HG03066 (cell line): ENCODE measurements at regions not wholly inside any gene's neighbourhood (a gene's known extent, or its start where the extent isn't known, plus 50 kb on each side); places are given as distances from the start of the nearest gene placed in this dataset.
"Not testable (repeated sequence)": the region's sequence is repeated elsewhere in the genome, so short reads cannot be mapped to it uniquely, and the experiment has no call there.

Experiments used
- ATAC-seq: cut with Tn5 transposase; IDR thresholded peaks from one replicate; pipeline ENCODE4 v1.9.1; 2021; ENCODE audit warnings: low read depth; ENCODE audit not compliant: unreplicated experiment

DNA sequence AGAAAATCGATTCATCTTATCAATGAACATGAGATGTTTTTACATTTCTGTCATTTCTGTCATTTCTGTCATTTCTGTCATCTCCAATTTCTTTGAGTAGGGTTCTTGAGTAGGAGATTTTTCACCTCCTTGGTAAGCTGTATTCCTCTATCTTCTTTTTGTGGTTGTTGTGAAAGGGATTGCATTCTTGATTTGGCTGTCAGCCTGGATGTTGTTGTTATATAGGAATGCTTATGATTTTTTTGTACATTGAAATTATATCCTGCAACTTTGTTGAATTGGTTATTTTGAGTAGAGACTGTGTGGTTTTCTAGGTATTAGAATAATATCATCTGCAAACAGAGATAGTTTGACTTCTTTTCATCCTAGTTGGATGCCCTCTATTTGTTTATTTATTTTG is 1233.7 kb downstream of the PLA2G4A start:
- ATAC-seq: no peak

- no peak for ATAC-seq
These were observed 1237.2 kb downstream of the PLA2G4A start for GRCh38 chr1:188065917-188066316.

- no peak for ATAC-seq
These were observed 1242.1 kb downstream of the PLA2G4A start for GRCh38 chr1:188070848-188071247.

DNA sequence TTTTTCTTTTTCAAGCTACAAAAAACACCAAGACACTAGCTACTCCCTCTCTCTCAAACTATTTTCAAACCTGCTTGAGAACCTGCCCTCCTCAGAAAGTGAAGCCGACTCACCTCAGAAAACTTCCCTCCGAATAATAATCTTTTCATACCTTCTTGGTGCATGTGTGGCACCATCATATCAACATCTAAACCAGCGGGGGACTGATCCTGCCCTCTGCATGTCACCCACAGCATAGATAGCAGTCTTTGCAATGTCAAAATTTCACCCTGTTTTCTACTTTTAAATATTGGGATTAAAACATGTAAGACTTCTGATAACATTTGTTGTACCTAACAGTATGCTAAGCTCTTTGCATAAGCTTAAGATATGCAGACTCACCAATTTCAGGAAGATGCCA is 1260.3 kb downstream of the PLA2G4A start:
- ATAC-seq: no peak

DNA sequence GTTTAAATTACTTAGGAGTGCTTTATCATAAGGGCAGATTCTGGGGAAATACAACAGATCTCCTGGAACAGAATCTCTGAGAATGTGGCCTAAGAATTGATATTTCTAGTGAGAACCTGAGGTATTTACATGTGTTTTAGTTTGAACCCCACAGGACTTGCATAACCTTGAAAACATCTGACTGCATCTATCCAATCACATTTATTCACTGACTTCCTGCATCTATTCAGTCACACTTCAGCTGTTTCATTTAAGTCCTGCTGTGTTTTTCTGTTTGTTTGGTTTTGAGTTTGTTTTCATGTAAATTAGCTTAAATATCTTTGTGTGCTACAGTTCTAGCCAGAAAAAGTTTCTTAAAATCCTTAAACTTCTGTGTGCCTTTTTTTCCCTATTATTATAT is 1260.7 kb downstream of the PLA2G4A start:
- no peak for ATAC-seq

GRCh38 chr1:188096521-188096920 is 1267.8 kb downstream of the PLA2G4A start:
- ATAC-seq: no peak

DNA sequence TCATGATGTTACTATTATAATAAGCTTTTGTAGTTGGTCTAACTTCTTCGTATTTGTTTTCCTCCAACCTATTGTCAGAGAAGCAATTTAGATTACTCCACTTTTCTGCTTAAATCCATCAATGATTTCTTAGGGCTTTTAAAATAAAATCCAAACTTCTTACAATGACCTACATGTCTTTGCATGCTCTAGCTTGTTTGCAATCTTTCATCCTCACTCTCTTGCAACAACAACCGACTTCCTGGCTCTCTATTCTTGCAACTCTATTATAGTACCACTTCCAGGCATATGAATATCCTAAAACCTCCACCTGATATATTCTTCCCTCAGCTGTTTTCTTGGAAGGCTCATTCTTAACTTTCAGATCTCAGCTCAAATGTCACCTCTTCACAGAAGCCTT is 1288.7 kb downstream of the PLA2G4A start:
- no peak for ATAC-seq

DNA sequence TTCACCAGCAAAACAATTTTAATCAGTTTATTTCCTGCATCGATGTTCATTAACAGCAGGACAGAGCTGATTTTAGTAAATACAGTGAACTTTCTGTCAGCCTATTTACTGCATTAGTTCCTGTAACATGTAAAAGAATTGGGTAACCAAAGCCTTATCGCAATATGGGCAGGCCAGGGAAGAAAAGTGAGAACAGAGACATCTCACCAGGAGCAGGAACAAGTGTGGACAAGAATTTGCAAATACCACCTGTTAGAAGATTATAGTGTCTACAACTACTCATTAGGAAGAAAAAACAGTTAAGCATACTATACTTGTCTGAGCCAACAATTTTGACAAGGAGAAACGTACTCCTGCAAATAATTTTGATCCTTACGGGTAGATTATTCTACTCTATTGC is 1293.9 kb downstream of the PLA2G4A start:
- ATAC-seq: no peak

DNA sequence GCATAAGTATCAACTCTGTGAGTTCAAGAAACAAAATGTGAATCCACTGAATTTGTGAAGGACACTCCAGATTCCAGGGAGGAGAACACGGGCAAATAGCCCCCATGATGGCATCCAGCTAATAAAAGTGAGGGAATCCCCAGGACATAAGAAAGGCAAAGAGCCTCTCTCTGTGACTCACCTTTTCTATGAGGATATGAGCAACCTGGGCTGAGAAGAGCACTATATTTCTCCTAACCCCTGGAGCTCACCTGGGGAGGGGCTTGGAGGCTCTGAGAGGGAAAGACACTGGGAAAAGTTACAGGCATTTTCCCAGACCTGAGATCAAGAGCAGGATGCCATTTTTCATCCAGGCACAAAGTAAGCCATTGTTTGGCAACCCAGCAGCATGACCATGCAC is 1298.8 kb downstream of the PLA2G4A start:
- ATAC-seq: no peak

DNA sequence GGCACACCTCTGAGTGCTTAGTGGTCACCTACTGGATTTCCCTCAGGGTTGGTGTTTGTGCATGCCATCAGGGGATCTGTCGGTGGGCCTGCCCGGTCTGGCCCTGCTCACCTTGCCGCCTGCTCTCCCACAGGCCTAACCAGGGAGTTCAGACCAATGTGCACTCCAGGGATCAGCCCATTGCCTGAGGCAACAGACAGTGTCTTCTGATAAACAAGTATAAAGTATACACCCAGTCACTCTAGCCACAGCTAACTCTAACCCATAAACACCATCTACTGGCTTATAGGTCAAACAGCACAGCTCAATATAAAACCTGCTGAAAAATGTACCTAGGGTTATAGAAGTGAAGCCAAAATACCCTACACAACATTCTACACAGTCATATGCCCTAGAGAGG is 1300.0 kb downstream of the PLA2G4A start:
- ATAC-seq: no peak

- no peak for ATAC-seq
These were observed 1301.4 kb downstream of the PLA2G4A start for GRCh38 chr1:188129856-188130838.

DNA sequence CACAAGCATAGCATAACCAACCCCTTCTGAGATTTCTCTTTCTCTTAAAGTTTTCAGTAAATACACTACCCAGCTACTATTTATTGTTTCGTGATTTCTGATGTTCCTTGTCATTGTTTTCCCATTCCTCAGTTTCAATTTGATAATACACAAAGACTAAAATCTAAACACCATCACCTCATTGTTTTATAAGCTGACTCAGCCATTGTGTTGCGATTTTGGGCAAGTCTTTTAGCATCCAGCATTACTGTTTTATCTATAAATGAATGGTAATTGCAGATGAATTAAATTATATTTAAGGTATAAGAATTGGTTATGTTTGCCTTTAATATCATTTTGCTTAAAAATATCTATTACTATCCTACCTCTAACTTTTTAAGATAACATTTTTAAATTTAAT is 1308.5 kb downstream of the PLA2G4A start:
- ATAC-seq: no peak

DNA sequence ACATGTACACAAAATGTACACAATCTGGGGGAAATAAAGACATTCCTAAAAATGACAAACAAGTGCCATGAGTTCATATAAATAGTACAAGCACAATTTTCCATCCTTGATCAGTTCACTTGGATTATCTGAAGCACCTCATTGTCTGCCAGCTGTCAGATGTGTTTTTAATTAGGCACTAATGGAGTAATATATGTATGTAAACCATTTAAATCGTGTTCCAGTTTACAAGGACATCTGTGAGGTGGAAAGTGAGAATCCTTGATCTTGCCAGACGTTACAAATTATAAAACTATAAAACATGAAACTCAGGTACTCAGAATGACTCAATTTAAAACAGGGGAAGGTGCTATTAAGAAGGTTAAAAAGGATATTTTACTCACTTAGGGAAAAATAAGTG is 1312.2 kb downstream of the PLA2G4A start:
- no peak for ATAC-seq

- ATAC-seq: no peak
These were observed 1325.4 kb downstream of the PLA2G4A start for GRCh38 chr1:188154196-188154595.

DNA sequence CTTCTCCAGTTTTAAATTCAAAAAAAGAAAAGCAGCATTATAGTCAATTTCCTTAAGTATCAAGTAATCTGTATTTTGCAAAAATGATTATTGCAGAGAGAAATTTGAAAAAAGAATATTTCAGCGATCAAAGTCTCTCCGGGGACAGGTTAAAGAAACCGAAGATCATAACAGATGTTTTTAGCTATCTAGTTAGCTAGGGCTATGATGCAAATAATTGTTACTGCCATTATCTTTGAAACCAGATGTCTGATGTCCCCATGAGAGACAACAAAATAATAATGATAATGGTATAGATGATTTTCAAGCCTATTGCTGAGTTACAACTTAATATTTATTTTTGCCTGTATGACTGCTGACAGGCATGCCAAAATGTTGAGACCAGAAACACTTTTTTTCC is 1326.0 kb downstream of the PLA2G4A start:
- ATAC-seq: no peak

DNA sequence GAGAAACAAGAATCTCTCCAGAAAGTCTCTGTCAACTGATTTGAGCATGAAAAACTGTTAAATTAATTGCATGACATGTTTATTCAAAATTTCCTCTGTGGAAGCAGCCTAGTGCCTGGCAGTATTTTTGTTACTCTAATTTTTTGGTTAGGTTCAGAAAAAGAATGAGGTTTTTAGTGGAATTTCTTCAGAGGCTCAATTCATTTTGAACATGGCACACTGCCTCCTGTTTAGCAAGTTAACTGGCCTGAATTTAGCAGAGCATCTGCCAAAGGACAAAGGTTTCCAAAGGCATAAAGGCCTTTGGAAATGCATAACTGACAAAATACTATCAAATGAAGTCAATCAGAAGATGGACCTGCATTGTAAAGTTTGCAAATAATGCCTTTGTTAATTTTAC is 1326.5 kb downstream of the PLA2G4A start:
- ATAC-seq: no peak

DNA sequence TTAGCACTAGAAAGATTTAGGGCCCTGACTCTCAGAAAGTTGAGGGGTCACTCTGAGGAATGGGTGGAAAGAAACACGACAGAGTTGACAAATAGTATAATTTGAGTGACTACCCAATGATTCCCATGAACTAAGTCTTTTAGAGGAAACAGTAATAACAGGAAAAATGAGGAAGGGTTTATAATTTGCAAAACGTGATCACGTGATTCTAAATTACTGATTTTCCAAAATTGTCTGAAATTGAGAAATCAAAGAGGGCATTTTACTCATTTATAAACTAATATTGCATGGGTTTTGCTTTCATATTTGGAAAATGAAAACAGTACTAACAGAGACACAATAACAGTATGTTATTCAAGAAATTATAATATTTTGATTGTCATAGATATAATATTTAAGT is 1335.7 kb downstream of the PLA2G4A start:
- no peak for ATAC-seq

- ATAC-seq: no peak
These were observed 1337.9 kb downstream of the PLA2G4A start for GRCh38 chr1:188166654-188167053.

DNA sequence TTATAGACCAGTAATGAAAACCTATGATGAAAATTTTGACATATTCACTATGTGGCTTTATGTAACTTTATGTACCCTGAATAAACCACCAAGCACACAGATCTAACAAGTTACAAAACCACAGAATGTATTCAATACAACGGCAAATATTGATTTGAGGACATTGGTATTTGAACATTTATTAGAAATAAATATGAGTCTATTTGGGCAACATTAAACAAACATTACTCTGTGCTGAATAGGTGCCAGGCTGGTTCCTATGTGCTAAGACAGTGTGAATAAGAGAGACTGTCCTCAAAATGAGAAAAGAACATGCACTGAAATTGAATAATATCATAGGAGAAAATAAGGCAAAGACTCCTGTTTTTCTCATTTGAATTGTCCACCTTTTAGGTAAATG is 1341.2 kb downstream of the PLA2G4A start:
- ATAC-seq: no peak

DNA sequence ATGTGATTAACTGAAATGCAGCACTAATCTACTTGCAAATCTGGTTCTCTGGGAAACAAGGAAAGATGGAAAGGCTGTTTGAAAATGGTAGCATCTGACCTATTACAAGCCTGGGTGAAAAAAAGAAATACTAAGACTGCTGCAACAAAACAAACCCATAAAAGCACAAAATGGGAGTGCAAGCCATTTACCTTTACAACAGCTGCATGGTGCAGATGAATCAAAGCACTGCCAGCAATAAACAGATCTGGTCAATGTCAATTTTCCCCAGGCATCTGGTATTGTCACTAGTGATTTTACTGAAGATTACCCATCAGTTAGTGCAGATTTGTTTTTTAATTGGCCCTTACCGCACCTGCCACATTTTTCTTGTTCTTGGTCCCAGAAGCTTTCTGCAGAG is 1341.7 kb downstream of the PLA2G4A start:
- ATAC-seq: no peak

- ATAC-seq: no peak
These were observed 1342.2 kb downstream of the PLA2G4A start for GRCh38 chr1:188170935-188171334.

GRCh38 chr1:188182063-188182462 is 1353.3 kb downstream of the PLA2G4A start:
- ATAC-seq: not testable (repeated sequence)
